ENCODE measurements at regions not wholly inside any gene's neighbourhood (a gene's known extent, or its start where the extent isn't known, plus 50 kb on each side); places are given as distances from the start of the nearest gene placed in this dataset.
"Not testable (repeated sequence)": the region's sequence is repeated elsewhere in the genome, so short reads cannot be mapped to it uniquely, and the experiment has no call there.

DNA sequence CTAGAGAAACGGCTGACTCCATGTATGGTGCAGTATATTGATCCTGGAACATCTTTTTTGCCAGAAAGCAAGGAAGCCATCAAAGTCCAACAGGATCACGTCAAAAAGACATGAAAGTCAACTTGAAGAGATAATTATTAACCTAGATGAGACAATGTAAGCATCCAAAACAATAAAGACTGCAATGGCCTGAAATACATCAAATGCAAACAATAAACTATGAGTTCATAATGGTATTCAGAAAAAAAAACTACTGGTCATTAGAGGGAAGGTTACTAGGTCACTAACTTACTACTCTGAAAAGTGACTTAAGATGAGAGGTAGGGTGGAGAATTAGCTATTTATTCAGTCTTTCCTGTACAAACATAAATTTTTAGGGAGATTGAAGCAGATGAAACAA, 75.3 kb upstream of the OR4F16 start:
- not testable (repeated sequence) for H4K20me1 ChIP-seq (ENCODE audit: insufficient read depth); H3K27me3 ChIP-seq (ENCODE audit: insufficient read depth, low read depth, low read length); H3K4me3 ChIP-seq (ENCODE audit: low read length); H3K36me3 ChIP-seq (ENCODE audit: insufficient read depth, low read length); H3K9me3 ChIP-seq (ENCODE audit: low read length); H3K9ac ChIP-seq (ENCODE audit: low read length); H3K27ac ChIP-seq (ENCODE audit: low read length); H3K79me2 ChIP-seq (replicated peaks; ENCODE audit: insufficient read depth, low read length); H2AFZ ChIP-seq (ENCODE audit: low read depth, low read length); H3K9me2 ChIP-seq (ENCODE audit: insufficient read depth, low read length); H3F3A ChIP-seq (ENCODE audit: insufficient read depth, low read length, poor library complexity, severe bottlenecking); H3K4me2 ChIP-seq (ENCODE audit: low read length)

DNA sequence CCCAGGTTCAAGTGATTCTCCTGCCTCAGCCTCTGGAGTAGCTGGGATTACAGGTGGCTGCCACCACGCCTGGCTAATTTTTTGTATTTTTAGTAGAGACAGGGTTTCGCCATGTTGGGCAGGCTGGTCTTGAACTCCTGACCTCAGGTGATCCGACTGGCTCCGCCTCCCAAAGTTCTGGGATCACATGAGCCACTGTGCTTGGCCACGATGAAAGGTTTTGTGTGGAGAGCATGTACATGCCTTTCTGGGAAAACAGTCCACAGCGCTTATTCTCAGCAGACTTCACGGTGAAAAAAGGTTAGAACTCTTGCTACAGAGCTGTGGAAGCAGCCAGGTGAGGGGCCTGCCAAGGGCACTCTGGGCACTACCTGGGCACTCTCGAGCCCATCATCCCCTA, 85.0 kb upstream of the OR4F16 start:
- not testable (repeated sequence) for H4K20me1 ChIP-seq (ENCODE audit: insufficient read depth); H3K27me3 ChIP-seq (ENCODE audit: insufficient read depth, low read depth, low read length); H3K27ac ChIP-seq (ENCODE audit: low read length); H3K4me3 ChIP-seq (ENCODE audit: low read length); H3F3A ChIP-seq (ENCODE audit: insufficient read depth, low read length, poor library complexity, severe bottlenecking); H2AFZ ChIP-seq (ENCODE audit: low read depth, low read length); H3K9ac ChIP-seq (ENCODE audit: low read length); H3K4me2 ChIP-seq (ENCODE audit: low read length); H3K9me3 ChIP-seq (ENCODE audit: low read length); H3K36me3 ChIP-seq (ENCODE audit: insufficient read depth, low read length); H3K79me2 ChIP-seq (replicated peaks; ENCODE audit: insufficient read depth, low read length); H3K9me2 ChIP-seq (ENCODE audit: insufficient read depth, low read length)

DNA sequence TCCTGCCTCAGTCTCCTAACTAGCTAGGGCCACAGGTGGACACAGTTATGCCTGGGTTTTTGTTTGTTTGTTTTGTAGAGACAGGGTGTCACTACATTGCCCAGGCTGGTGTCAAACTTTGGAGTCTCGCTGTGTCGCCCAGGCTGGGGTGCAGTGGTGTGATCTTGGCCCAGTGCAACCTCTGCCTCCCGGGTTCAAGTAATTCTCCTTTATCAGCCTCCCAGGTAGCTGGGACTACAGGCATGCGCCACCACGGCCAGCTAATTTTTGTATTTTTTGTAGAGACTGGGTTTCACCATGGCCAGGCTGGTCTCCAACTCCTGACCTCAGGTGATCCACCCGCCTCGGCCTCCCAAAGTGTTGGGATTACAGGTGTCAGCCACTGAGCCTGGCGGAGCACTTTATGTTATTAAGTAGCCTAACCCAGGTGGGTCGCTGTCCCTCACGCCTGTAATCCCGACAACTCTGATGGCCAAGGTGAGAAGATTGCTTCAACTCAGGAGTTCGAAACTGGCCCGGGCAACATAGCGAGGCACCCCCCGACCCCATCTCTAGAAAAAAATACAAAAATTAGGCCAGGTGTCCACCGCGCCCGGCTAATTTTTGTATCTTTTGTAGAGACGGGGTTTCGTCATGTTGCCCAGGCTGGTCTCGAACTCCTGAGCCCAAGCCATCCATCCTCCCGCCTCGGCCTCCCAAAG, 91.2 kb upstream of the OR4F16 start:
- Histone ChIP-seq H3K27ac (ENCODE audit: low read length) (peak overlapping the region; percentile 83), H3K9ac (ENCODE audit: low read length) (peak overlapping the region; percentile 70), H3K4me3 (ENCODE audit: low read length) (peak overlapping the region; percentile 67)
- H3F3A ChIP-seq (ENCODE audit: insufficient read depth, low read length, poor library complexity, severe bottlenecking); H3K9me2 ChIP-seq (ENCODE audit: insufficient read depth, low read length); H2AFZ ChIP-seq (ENCODE audit: low read depth, low read length); H3K36me3 ChIP-seq (ENCODE audit: insufficient read depth, low read length); H3K79me2 ChIP-seq (replicated peaks; ENCODE audit: insufficient read depth, low read length); H4K20me1 ChIP-seq (ENCODE audit: insufficient read depth); H3K4me2 ChIP-seq (ENCODE audit: low read length); H3K9me3 ChIP-seq (ENCODE audit: low read length); H3K27me3 ChIP-seq (ENCODE audit: insufficient read depth, low read depth, low read length): not testable (repeated sequence)

DNA sequence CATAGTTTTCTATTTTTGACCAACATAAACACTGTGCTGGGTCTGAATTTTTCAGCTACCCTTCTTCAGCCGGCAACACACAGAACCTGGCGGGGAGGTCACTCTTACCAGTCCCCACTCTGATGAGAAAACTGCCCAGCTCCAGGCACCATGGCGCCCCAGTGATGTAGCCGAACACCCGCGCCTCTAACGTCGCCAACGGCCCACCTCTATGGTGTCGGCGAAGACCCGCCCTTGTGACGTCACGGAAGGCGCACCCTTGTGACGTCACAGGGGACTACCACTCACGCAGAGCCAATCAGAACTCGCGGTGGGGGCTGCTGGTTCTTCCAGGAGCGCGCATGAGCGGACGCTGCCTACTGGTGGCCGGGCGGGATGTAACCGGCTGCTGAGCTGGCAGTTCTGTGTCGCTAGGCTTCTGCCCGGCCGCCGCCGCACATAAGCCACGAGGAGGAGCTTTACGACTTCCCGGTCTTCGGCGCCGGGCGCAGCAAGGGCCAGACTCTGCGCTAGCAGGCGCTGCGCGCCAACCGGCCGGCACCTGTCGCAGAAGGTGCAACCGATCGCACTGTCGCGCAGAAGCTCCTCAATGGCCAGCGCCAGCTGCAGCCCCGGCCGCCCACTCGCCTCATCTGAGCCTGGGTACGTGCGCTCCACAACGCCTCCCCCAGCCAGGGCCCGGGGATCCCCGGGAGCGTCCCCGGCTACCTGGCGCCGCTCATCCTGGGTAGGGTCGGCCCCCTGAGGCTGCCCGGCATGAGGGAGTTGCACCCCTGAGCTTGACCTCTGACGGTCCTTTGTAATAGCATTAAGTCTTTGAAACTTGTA, 92.2 kb upstream of the OR4F16 start:
- H3K9me2 ChIP-seq (ENCODE audit: insufficient read depth, low read length); H2AFZ ChIP-seq (ENCODE audit: low read depth, low read length); H3F3A ChIP-seq (ENCODE audit: insufficient read depth, low read length, poor library complexity, severe bottlenecking); H3K9me3 ChIP-seq (ENCODE audit: low read length); H3K4me2 ChIP-seq (ENCODE audit: low read length); H3K36me3 ChIP-seq (ENCODE audit: insufficient read depth, low read length); H3K27me3 ChIP-seq (ENCODE audit: insufficient read depth, low read depth, low read length); H4K20me1 ChIP-seq (ENCODE audit: insufficient read depth); H3K79me2 ChIP-seq (replicated peaks; ENCODE audit: insufficient read depth, low read length): not testable (repeated sequence)
- peak overlapping the region; percentile 67 for H3K4me3 ChIP-seq (ENCODE audit: low read length)
- peak overlapping the region; percentile 83 for H3K27ac ChIP-seq (ENCODE audit: low read length)
- H3K9ac ChIP-seq (ENCODE audit: low read length): peak overlapping the region; percentile 70
- peak; percentile 86 for TF ChIP-seq EP300 (conservative IDR thresholded peaks at IDR 0.05; ENCODE audit: poor library complexity, severe bottlenecking)
- TF ChIP-seq SMC3 (conservative IDR thresholded peaks at IDR 0.05; ENCODE audit: poor library complexity): peak; percentile 63
- TF ChIP-seq MXI1 (conservative IDR thresholded peaks at IDR 0.05; ENCODE audit: poor library complexity, severe bottlenecking): peak; percentile 81
- TF ChIP-seq POLR2AphosphoS5 (IDR thresholded peaks at IDR 0.05): peak; percentile 98
- TF ChIP-seq, protein P1, sequence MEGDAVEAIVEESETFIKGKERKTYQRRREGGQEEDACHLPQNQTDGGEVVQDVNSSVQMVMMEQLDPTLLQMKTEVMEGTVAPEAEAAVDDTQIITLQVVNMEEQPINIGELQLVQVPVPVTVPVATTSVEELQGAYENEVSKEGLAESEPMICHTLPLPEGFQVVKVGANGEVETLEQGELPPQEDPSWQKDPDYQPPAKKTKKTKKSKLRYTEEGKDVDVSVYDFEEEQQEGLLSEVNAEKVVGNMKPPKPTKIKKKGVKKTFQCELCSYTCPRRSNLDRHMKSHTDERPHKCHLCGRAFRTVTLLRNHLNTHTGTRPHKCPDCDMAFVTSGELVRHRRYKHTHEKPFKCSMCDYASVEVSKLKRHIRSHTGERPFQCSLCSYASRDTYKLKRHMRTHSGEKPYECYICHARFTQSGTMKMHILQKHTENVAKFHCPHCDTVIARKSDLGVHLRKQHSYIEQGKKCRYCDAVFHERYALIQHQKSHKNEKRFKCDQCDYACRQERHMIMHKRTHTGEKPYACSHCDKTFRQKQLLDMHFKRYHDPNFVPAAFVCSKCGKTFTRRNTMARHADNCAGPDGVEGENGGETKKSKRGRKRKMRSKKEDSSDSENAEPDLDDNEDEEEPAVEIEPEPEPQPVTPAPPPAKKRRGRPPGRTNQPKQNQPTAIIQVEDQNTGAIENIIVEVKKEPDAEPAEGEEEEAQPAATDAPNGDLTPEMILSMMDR (IDR thresholded peaks at IDR 0.05; ENCODE audit: poor library complexity, severe bottlenecking): peak; percentile 86
- TF ChIP-seq TAF1 (IDR thresholded peaks at IDR 0.05; ENCODE audit: low read depth): peak; percentile 64

DNA sequence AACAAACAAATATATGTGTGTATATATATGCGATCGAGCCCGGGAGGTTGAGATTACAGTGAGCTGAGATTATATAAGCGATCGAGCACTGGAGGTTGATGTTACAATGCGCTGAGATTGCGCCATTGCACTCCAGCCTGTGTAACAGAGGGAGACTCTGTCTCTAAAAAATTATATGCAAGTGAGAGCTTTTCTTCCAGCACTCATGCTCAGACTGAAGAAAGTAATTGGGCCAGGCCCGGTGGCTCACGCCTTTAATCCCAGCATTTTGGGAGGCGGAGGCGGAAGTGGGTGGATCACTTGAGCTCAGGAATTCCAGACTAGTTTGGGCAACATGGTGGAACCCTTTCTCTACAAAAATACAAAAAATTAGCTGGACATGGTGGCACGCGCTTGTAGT, 93.2 kb upstream of the OR4F16 start:
- H3F3A ChIP-seq (ENCODE audit: insufficient read depth, low read length, poor library complexity, severe bottlenecking); H3K36me3 ChIP-seq (ENCODE audit: insufficient read depth, low read length); H4K20me1 ChIP-seq (ENCODE audit: insufficient read depth); H3K27ac ChIP-seq (ENCODE audit: low read length); H3K9me3 ChIP-seq (ENCODE audit: low read length); H3K4me2 ChIP-seq (ENCODE audit: low read length); H3K9ac ChIP-seq (ENCODE audit: low read length); H3K9me2 ChIP-seq (ENCODE audit: insufficient read depth, low read length); H2AFZ ChIP-seq (ENCODE audit: low read depth, low read length); H3K79me2 ChIP-seq (replicated peaks; ENCODE audit: insufficient read depth, low read length); H3K27me3 ChIP-seq (ENCODE audit: insufficient read depth, low read depth, low read length): not testable (repeated sequence)
- H3K4me3 ChIP-seq (ENCODE audit: low read length): peak overlapping the region; percentile 67

All from neural cell (in vitro differentiated cells).